OCI-LY3 (cell line): ENCODE measurements at regions not wholly inside any gene's neighbourhood (a gene's known extent, or its start where the extent isn't known, plus 50 kb on each side); places are given as distances from the start of the nearest gene placed in this dataset.

Source experiments
- H2AFZ ChIP-seq: fragments of 200-600, 300-600 bp; shearing (Covaris generic); 2 replicates; pipeline ENCODE4 v1.6.0; 2014; ENCODE audit warnings: antibody characterized with exemption, low read depth, low read length
- H3K27ac ChIP-seq: fragments of 200-600, 300-600 bp; sonication (generic); 2 replicates; pipeline ENCODE4 v1.5.1; 2014; ENCODE audit warnings: mild to moderate bottlenecking, low read length, moderate library complexity, mixed read lengths
- H3K27me3 ChIP-seq: fragments of 200-600, 300-600 bp; sonication (generic); 2 replicates; pipeline ENCODE4 v1.6.1; 2014; ENCODE audit warnings: low read depth, low read length, mixed read lengths
- H3K36me3 ChIP-seq: fragments of 200-600, 300-600 bp; sonication (generic); replicated peaks from 2 replicates; pipeline ENCODE3; 2014; ENCODE audit warnings: low read depth, low read length, mixed read lengths
- H3K4me1 ChIP-seq: fragments of 300-600, 200-600 bp; sonication (generic); 2 replicates; pipeline ENCODE4 v1.6.1; 2014; ENCODE audit warnings: low read length, mixed read lengths
- H3K4me2 ChIP-seq: fragments of 200-600, 300-600 bp; sonication (generic); 2 replicates; pipeline ENCODE4 v1.6.1; 2014; ENCODE audit warnings: low read length, mixed read lengths
- H3K4me3 ChIP-seq: fragments of 300-600, 200-600 bp; sonication (generic); 2 replicates; pipeline ENCODE4 v1.5.1; 2014; ENCODE audit warnings: antibody characterized with exemption, mild to moderate bottlenecking, low read length, moderate library complexity
- H3K79me2 ChIP-seq: fragments of 300-600, 200-600 bp; shearing (Covaris generic); 2 replicates; pipeline ENCODE4 v1.6.1; 2014; ENCODE audit warnings: mild to moderate bottlenecking, low read length, mixed read lengths
- H3K9ac ChIP-seq: fragments of 300-600, 200-600 bp; shearing (Covaris generic); 2 replicates; pipeline ENCODE4 v1.6.0; 2014; ENCODE audit warnings: mild to moderate bottlenecking, low read length, moderate library complexity
- H3K9me3 ChIP-seq: fragments of 200-600, 300-600 bp; shearing (Covaris generic); 2 replicates; pipeline ENCODE4 v1.6.1; 2014; ENCODE audit warnings: low read length, mixed read lengths; ENCODE audit not compliant: insufficient read depth
- H4K20me1 ChIP-seq: fragments of 200-600, 300-600 bp; sonication (generic); 2 replicates; pipeline ENCODE4 v1.6.1; 2016; ENCODE audit warnings: low read length, mixed read lengths; ENCODE audit not compliant: insufficient read depth
- CTCF ChIP-seq: fragments of 200-600, 300-600 bp; sonication (generic); IDR thresholded peaks from 2 replicates; pipeline ENCODE4 v1.5.1; 2014; ENCODE audit warnings: antibody characterized with exemption, low read length, low read depth
- EZH2phosphoT487 ChIP-seq: fragments of 200-600 bp; shearing (Covaris generic); IDR thresholded peaks from 2 replicates; pipeline ENCODE4 v1.6.1; 2018; ENCODE audit warnings: antibody characterized with exemption, mixed run types, low read depth

GRCh38 chr10:123375097-123375496, 220.9 kb downstream of the BUB3 start:
- H3K4me3 ChIP-seq: no peak overlapping the region
- no peak overlapping the region for H2AFZ ChIP-seq
- H3K4me2 ChIP-seq: no peak overlapping the region
- no peaks in the 10 kb centered on the region for H3K79me2 ChIP-seq
- H3K36me3 ChIP-seq: no peaks in the 10 kb centered on the region
- no peaks in the 10 kb centered on the region for H4K20me1 ChIP-seq
- H3K9me3 ChIP-seq: no peaks in the 10 kb centered on the region
- no peaks in the 10 kb centered on the region for H3K4me1 ChIP-seq
- no peak for TF ChIP-seq CTCF
- no peak for TF ChIP-seq EZH2phosphoT487
- no peak overlapping the region for H3K9ac ChIP-seq
- H3K27me3 ChIP-seq: no peaks in the 10 kb centered on the region
- no peak overlapping the region for H3K27ac ChIP-seq

DNA sequence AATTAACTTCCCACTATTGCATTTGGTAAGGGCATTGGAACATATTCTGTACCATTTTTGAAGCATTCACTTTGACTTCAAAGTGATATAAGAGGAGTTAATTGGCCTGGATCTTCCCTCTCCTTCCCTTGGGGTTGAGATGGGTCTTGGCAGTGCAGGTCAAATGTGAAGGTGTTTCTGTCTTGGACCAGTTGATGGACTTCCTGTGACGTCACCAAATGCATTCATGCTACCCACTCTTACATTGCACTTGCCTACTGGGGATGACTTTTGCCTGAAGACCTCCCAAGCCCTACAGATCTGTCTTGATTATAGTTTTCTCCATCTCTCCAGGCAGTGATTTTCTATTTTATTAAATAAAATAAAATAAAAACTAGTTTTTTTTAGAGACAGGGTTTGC, 221.5 kb downstream of the BUB3 start:
- H3K4me3 ChIP-seq: no peak overlapping the region
- no peak overlapping the region for H3K4me2 ChIP-seq
- H4K20me1 ChIP-seq: no peaks in the 10 kb centered on the region
- H3K9ac ChIP-seq: no peak overlapping the region
- H3K36me3 ChIP-seq: no peaks in the 10 kb centered on the region
- H3K79me2 ChIP-seq: no peaks in the 10 kb centered on the region
- no peaks in the 10 kb centered on the region for H3K9me3 ChIP-seq
- no peak overlapping the region for H3K27ac ChIP-seq
- no peaks in the 10 kb centered on the region for H3K27me3 ChIP-seq
- no peak overlapping the region for H2AFZ ChIP-seq
- H3K4me1 ChIP-seq: peaks cover under 1% of the 10 kb centered on the region; the same call in 1 of the 2 replicates
- TF ChIP-seq EZH2phosphoT487 (no peak), CTCF (no peak)

DNA sequence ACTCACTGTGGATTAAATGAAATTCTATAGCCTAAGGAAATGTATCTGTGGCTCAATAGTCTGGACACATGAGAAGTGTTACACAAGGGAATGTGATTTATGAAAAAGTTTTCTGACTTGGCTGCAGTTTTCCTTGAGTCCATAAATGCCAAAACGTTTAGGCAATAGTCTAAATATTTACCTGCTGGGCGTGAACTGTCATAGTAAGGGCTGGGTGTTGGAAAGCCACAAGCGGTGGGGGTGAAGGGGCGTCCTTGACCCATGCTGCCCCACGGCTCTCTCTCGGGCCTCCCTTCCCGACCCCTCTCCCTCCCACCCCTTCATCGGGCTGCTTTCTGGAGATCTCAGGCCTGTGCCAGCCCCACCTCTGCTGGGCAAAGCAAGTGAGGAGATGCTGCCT, 223.7 kb downstream of the BUB3 start:
- no peak overlapping the region for H3K4me2 ChIP-seq
- no peaks in the 10 kb centered on the region for H3K79me2 ChIP-seq
- no peaks in the 10 kb centered on the region for H4K20me1 ChIP-seq
- peaks cover 21% of the 10 kb centered on the region for H3K4me1 ChIP-seq
- H3K27ac ChIP-seq: no peak overlapping the region
- peaks cover 14% of the 10 kb centered on the region; the same call in 1 of the 2 replicates for H3K9me3 ChIP-seq
- H2AFZ ChIP-seq: no peak overlapping the region
- peaks cover 16% of the 10 kb centered on the region for H3K36me3 ChIP-seq
- H3K9ac ChIP-seq: no peak overlapping the region
- no peaks in the 10 kb centered on the region for H3K27me3 ChIP-seq
- TF ChIP-seq EZH2phosphoT487 (no peak), CTCF (no peak)
- H3K4me3 ChIP-seq: no peak overlapping the region

DNA sequence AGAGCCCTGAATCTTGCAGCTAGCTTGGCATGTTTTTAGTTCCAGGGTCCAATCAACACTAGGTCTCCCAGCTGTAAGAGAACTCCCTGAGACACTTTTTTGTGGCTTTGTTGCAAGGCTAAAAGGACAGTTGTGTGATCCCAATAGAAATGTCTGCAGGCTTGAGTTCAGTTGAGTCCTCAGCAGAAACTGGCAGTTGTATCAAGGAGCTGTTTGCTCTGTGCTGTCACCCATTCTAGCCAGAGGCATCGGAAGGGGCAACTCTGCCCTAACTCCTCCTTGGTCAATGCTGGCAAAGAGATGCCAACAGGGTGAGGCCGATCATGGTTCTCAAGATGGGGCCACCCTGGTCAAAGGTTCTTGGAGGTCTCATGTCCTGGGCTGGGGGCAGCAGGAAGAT, 224.1 kb downstream of the BUB3 start:
- H3K9ac ChIP-seq: no peak overlapping the region
- H3K4me2 ChIP-seq: no peak overlapping the region
- peaks cover 25% of the 10 kb centered on the region for H3K4me1 ChIP-seq
- H4K20me1 ChIP-seq: no peaks in the 10 kb centered on the region
- H2AFZ ChIP-seq: no peak overlapping the region
- H3K36me3 ChIP-seq: peaks cover 20% of the 10 kb centered on the region
- H3K27ac ChIP-seq: no peak overlapping the region
- H3K9me3 ChIP-seq: peaks cover 14% of the 10 kb centered on the region; the same call in 1 of the 2 replicates
- no peak overlapping the region for H3K4me3 ChIP-seq
- TF ChIP-seq CTCF (no peak), EZH2phosphoT487 (no peak)
- H3K27me3 ChIP-seq: no peaks in the 10 kb centered on the region
- H3K79me2 ChIP-seq: no peaks in the 10 kb centered on the region
